Fibroblast of pulmonary artery (primary cell): ENCODE measurements at regions not wholly inside any gene's neighbourhood (a gene's known extent, or its start where the extent isn't known, plus 50 kb on each side); places are given as distances from the start of the nearest gene placed in this dataset.
A peak's percentile ranks its signal among the peaks of the same experiment; 100 is the strongest.

Source experiments
- DNase-seq: peaks from one replicate; pipeline ENCODE4 v3.0.0-alpha.2; 2010; ENCODE audit warnings: low read depth
- H3K4me3 ChIP-seq: replicated peaks from 2 replicates; pipeline ENCODE4 v1.5.1; 2011; ENCODE audit warnings: low read depth, mild to moderate bottlenecking, control low read depth, low read length, moderate library complexity
- TF ChIP-seq, protein P1 (sequence below): IDR thresholded peaks from 2 replicates; pipeline ENCODE4 v1.5.1; 2011; ENCODE audit warnings: mild to moderate bottlenecking, control low read depth, low read length, inconsistent platforms; ENCODE audit errors: missing control alignments

- peak; percentile 92 for DNase-seq
- H3K4me3 ChIP-seq = no peak overlapping the region
- TF ChIP-seq, protein P1, sequence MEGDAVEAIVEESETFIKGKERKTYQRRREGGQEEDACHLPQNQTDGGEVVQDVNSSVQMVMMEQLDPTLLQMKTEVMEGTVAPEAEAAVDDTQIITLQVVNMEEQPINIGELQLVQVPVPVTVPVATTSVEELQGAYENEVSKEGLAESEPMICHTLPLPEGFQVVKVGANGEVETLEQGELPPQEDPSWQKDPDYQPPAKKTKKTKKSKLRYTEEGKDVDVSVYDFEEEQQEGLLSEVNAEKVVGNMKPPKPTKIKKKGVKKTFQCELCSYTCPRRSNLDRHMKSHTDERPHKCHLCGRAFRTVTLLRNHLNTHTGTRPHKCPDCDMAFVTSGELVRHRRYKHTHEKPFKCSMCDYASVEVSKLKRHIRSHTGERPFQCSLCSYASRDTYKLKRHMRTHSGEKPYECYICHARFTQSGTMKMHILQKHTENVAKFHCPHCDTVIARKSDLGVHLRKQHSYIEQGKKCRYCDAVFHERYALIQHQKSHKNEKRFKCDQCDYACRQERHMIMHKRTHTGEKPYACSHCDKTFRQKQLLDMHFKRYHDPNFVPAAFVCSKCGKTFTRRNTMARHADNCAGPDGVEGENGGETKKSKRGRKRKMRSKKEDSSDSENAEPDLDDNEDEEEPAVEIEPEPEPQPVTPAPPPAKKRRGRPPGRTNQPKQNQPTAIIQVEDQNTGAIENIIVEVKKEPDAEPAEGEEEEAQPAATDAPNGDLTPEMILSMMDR = no peak
Measured at GRCh38 chr3:153614563-153614962, 452.5 kb downstream of the RAP2B start.

- H3K4me3 ChIP-seq = no peak overlapping the region
- TF ChIP-seq, protein P1 = no peak
- DNase-seq = no peak
Measured at GRCh38 chr3:153615863-153616262, 453.8 kb downstream of the RAP2B start.

DNA sequence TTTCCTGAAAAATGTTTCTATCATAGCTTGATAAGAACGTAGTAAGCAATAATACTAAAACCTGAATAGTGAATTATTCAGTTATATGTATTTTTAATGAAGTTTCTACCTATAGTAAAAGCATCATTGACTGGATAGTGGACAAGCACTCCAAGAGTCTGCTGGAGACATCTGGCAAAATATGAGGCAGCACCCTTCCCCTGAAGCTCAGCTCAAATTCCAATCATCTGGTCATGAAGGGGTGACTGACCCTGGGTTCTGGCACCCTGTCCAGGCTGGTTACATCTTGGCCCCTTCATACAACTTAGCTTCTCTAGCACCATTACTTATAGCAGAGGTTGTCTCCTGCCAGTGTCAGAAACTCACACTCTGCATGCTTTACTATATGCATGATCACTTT lies 455.4 kb downstream of the RAP2B start:
- TF ChIP-seq, protein P1 = no peak
- H3K4me3 ChIP-seq = no peak overlapping the region
- DNase-seq = no peak

- no peak for DNase-seq
- no peak overlapping the region for H3K4me3 ChIP-seq
- TF ChIP-seq, protein P1 = no peak
Measured at GRCh38 chr3:153618176-153618575, 456.1 kb downstream of the RAP2B start.

GRCh38 chr3:153619268-153619667 lies 457.2 kb downstream of the RAP2B start:
- no peak overlapping the region for H3K4me3 ChIP-seq
- no peak for DNase-seq
- TF ChIP-seq, protein P1 = no peak

DNA sequence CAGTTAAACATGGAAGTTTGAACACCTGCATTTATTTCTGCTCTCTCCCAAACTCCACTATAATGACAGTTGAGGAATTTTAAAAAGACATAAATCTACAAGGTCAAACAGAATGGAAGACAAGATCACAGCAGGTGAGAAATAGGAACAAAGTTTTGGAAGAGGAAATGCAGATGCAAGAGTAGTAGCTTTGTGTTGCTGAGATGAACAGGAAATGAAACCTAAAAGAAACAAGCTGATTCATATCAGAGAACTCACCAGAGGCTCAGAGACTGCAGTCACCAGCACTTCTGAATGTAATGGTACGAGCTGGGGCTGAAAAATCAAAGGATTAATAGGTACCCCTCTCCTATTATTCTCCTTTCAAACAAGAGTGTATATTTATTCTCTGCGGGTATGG lies 459.9 kb downstream of the RAP2B start:
- TF ChIP-seq, protein P1 = no peak
- DNase-seq = no peak
- H3K4me3 ChIP-seq = no peak overlapping the region

GRCh38 chr3:153623834-153624233 lies 461.8 kb downstream of the RAP2B start:
- DNase-seq = no peak
- H3K4me3 ChIP-seq = no peak overlapping the region
- TF ChIP-seq, protein P1 = no peak
